GM23338 (cell line): ENCODE measurements at regions not wholly inside any gene's neighbourhood (a gene's known extent, or its start where the extent isn't known, plus 50 kb on each side); places are given as distances from the start of the nearest gene placed in this dataset.

Source experiments
- ATAC-seq: fragments of 200-7000 bp; cut with Tn5 transposase; 3 replicates; pipeline ENCODE4 v1.9.1; 2020
- DNase-seq: peaks from one replicate; pipeline ENCODE4 v3.0.0-alpha.2; 2015; ENCODE audit warnings: low spot score
- H2AFZ ChIP-seq: fragments of 200-600 bp; sonication (generic); 2 replicates; pipeline ENCODE4 v1.8.0; 2016; ENCODE audit warnings: antibody characterized with exemption, mild to moderate bottlenecking, moderate library complexity
- H3F3A ChIP-seq: fragments of 200-600 bp; sonication (generic); replicated peaks from 2 replicates; pipeline ENCODE4 v1.8.0; 2017; ENCODE audit warnings: antibody characterized with exemption, mixed run types, low read depth
- H3K27ac ChIP-seq: fragments of 200-600 bp; sonication (generic); 2 replicates; pipeline ENCODE4 v1.6.1; 2016; ENCODE audit warnings: low read depth
- H3K27me3 ChIP-seq: fragments of 200-600 bp; sonication (generic); 2 replicates; pipeline ENCODE4 v1.8.0; 2016; ENCODE audit warnings: mild to moderate bottlenecking, mixed run types, moderate library complexity; ENCODE audit not compliant: insufficient read depth
- H3K36me3 ChIP-seq: fragments of 200-600 bp; sonication (generic); 2 replicates; pipeline ENCODE4 v1.8.0; 2016; ENCODE audit warnings: mild to moderate bottlenecking; ENCODE audit not compliant: insufficient read depth
- H3K4me1 ChIP-seq: fragments of 200-600 bp; sonication (generic); 2 replicates; pipeline ENCODE4 v1.8.0; 2016; ENCODE audit warnings: mild to moderate bottlenecking, moderate library complexity; ENCODE audit not compliant: insufficient read depth
- H3K4me2 ChIP-seq: fragments of 200-600 bp; sonication (generic); 2 replicates; pipeline ENCODE4 v1.7.1; 2017; ENCODE audit warnings: mixed run types
- H3K4me3 ChIP-seq: fragments of 200-600 bp; sonication (generic); 2 replicates; pipeline ENCODE4 v1.6.1; 2016; ENCODE audit warnings: mixed run types
- H3K79me2 ChIP-seq: fragments of 200-600 bp; sonication (generic); replicated peaks from 2 replicates; pipeline ENCODE4 v1.8.0; 2017; ENCODE audit warnings: mild to moderate bottlenecking; ENCODE audit not compliant: insufficient read depth
- H3K9me2 ChIP-seq: fragments of 200-600 bp; sonication (generic); 2 replicates; pipeline ENCODE4 v1.8.0; 2017; ENCODE audit not compliant: insufficient read depth
- H4K20me1 ChIP-seq: fragments of 200-600 bp; sonication (generic); replicated peaks from 2 replicates; pipeline ENCODE4 v1.8.0; 2017; ENCODE audit warnings: mild to moderate bottlenecking; ENCODE audit not compliant: insufficient read depth
- H3K27ac Mint-ChIP-seq: 2 replicates; pipeline ENCODE4 v1.8.0; 2020; ENCODE audit warnings: inconsistent platforms, mild to moderate bottlenecking, moderate library complexity, mixed read lengths
- H3K27me3 Mint-ChIP-seq: 3 replicates; pipeline ENCODE4 v1.8.0; 2022; ENCODE audit warnings: low read depth, mild to moderate bottlenecking, moderate library complexity, mixed read lengths, inconsistent platforms; ENCODE audit not compliant: insufficient read depth, poor library complexity
- H3K36me3 Mint-ChIP-seq: 3 replicates; pipeline ENCODE4 v1.8.0; 2021; ENCODE audit warnings: low read depth, mild to moderate bottlenecking, inconsistent platforms, moderate library complexity, mixed read lengths
- H3K4me1 Mint-ChIP-seq: 3 replicates; pipeline ENCODE4 v1.8.0; 2020; ENCODE audit warnings: mild to moderate bottlenecking, inconsistent platforms, mixed read lengths
- H3K4me3 Mint-ChIP-seq: 3 replicates; pipeline ENCODE4 v1.8.0; 2021; ENCODE audit warnings: moderate library complexity, mild to moderate bottlenecking, inconsistent platforms, mixed read lengths
- H3K9me3 Mint-ChIP-seq: 3 replicates; pipeline ENCODE4 v1.8.0; 2020; ENCODE audit warnings: moderate library complexity, mild to moderate bottlenecking, inconsistent platforms, mixed read lengths
- CREB1 ChIP-seq: fragments of 250-450 bp; sonication (Bioruptor Pico); IDR thresholded peaks from 2 replicates; pipeline ENCODE4 v1.5.0; 2020; ENCODE audit warnings: low read depth, mild to moderate bottlenecking, moderate library complexity
- CTCF ChIP-seq, 2 experiments: fragments of 200-600 bp in 1 of 2; sonication (generic) in 1 of 2; conservative IDR thresholded peaks; 2 replicates each; pipeline versions ENCODE4 v1.5.1 to v1.6.1; 2016 to 2017; ENCODE audit warnings: antibody characterized with exemption in 2 of 2, low read depth in 2 of 2, mild to moderate bottlenecking in 2 of 2, moderate library complexity in 1 of 2
- ETS1 ChIP-seq: IDR thresholded peaks from 2 replicates; pipeline ENCODE4 v1.6.1; 2016; ENCODE audit warnings: antibody characterized with exemption
- EZH2phosphoT487 ChIP-seq: fragments of 200-600 bp; sonication (generic); IDR thresholded peaks from one replicate; pipeline ENCODE4 v1.8.1; 2018; ENCODE audit warnings: antibody characterized with exemption; ENCODE audit not compliant: unreplicated experiment
- JUNB ChIP-seq: IDR thresholded peaks from one replicate; pipeline ENCODE4 v1.6.1; 2016; ENCODE audit warnings: antibody characterized with exemption; ENCODE audit not compliant: unreplicated experiment
- NANOG ChIP-seq: IDR thresholded peaks from 2 replicates; pipeline ENCODE4 v1.6.1; 2016; ENCODE audit warnings: antibody characterized with exemption, borderline replicate concordance
- REST ChIP-seq: IDR thresholded peaks from one replicate; pipeline ENCODE4 v1.6.1; 2018; ENCODE audit warnings: antibody characterized with exemption; ENCODE audit not compliant: unreplicated experiment
- STAT1 ChIP-seq: IDR thresholded peaks from one replicate; pipeline ENCODE4 v1.6.1; 2016; ENCODE audit warnings: antibody characterized with exemption; ENCODE audit not compliant: unreplicated experiment
- ZNF114 ChIP-seq: fragments of 250-450 bp; sonication (Bioruptor Pico); IDR thresholded peaks from 2 replicates; pipeline ENCODE4 v1.5.0; 2020; ENCODE audit warnings: mild to moderate bottlenecking, moderate library complexity
- ZNF331 ChIP-seq: fragments of 250-450 bp; sonication (Bioruptor Pico); IDR thresholded peaks from 2 replicates; pipeline ENCODE4 v1.5.0; 2020; ENCODE audit warnings: low read depth, mild to moderate bottlenecking, moderate library complexity
- ZNF462 ChIP-seq: fragments of 250-450 bp; sonication (Bioruptor Pico); IDR thresholded peaks from 2 replicates; pipeline ENCODE4 v1.5.0; 2020; ENCODE audit warnings: mild to moderate bottlenecking, moderate library complexity

- Mint-ChIP-seq H3K4me1 (peaks cover 14% of the 10 kb centered on the region), H3K27me3 (peaks cover 2% of the 10 kb centered on the region), H3K9me3 (no peaks in the 10 kb centered on the region), H3K4me3 (no peak overlapping the region), H3K27ac (no peak overlapping the region), H3K36me3 (no peaks in the 10 kb centered on the region)
- no peak overlapping the region for H3K4me3 ChIP-seq
- H3K27me3 ChIP-seq = no peaks in the 10 kb centered on the region
- no peaks in the 10 kb centered on the region for H3K36me3 ChIP-seq
- H3K4me1 ChIP-seq = 0 out of 2 replicates have a peak, but pooled peaks cover 7% of the 10 kb centered on the region
- no peak overlapping the region for H3K27ac ChIP-seq
- TF ChIP-seq ZNF462 (CRISPR knock-in tag) (no peak), CREB1 (CRISPR knock-in tag) (no peak), NANOG (no peak), ZNF331 (CRISPR knock-in tag) (no peak), REST (no peak), ZNF114 (CRISPR knock-in tag) (no peak), STAT1 (no peak), EZH2phosphoT487 (no peak), ETS1 (no peak), CTCF (conservative IDR thresholded peaks at IDR 0.05; ENCODE audit: low read depth in 2 of 2) (no peak), JUNB (no peak)
- H3K79me2 ChIP-seq = no peaks in the 10 kb centered on the region
- ATAC-seq (no peak), DNase-seq (no peak)
- H2AFZ ChIP-seq = peak overlapping the region; percentile 84
- no peak overlapping the region for H3K4me2 ChIP-seq
- no peaks in the 10 kb centered on the region for H3F3A ChIP-seq
- no peaks in the 10 kb centered on the region for H3K9me2 ChIP-seq
- H4K20me1 ChIP-seq = no peaks in the 10 kb centered on the region
These were observed 312.0 kb downstream of the TLE1 start for GRCh38 chr9:81377320-81377719.
